ENCODE measurements at regions not wholly inside any gene's neighbourhood (a gene's known extent, or its start where the extent isn't known, plus 50 kb on each side); places are given as distances from the start of the nearest gene placed in this dataset.

DNA sequence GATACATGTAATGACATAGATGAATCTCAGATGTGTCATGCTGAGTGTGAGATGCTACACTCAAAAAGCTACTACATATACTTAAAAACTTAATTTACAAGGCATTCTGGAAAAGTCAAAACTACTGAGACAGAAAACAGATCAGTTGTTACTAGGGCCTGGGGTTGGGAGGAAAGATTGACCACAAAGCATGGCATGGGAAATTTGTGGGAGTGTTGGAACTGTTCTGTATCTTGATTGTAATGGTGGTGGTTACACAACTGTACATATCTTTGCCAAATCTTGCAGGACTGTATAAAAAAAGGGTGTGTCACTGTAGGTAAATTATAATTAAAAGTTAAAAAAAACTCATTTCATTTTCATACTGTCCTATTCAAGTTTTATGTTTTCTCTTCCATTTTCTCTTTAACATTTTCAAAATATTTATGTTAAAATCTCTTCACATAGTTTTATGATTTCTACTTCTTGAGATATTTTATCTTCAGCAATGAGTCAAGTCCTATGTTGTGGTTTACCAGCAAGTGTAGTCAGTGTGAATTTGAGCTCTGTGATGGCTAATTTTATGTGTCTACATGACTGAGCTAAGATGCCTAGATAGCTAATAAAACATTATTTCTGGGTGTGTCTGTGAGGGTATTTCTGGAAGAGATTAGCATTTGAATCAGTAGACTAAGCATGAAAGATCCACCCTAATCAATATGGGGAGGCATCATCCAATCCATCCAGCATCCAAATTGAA, 58.6 kb upstream of the VRK2 start:
- no peak for DNase-seq

DNA sequence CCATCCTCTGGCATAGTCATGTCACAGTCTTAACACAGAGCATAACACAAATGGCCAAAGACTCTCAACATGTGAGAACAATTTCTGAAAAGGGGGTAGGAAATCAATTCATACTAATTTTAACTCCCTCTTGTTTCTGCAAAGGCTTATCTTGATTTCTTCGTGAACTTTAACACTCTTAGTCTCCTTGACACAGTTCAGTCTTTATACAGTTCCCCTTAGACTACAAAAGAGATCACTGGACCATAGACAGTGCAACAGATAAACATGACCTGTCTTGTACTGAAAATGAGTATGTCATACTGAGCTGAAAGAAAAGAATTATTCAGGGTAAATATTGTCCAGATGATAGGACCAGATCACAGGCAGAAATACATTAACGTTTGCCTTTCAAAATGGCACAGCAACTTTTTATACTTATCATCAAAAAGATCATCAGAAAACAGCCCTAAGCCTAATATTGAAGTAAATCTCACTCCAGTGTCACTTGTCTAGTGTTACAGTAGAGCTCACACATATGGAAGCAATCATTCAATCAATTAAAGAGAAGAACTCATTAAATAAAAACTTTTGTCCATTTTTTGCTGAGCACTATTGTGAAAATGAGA, 56.4 kb upstream of the VRK2 start:
- no peak for DNase-seq

All from NCI-H1436 treated with DMSO at 0.1 percent for 48 hours (cell line).